HG03175 (cell line): ENCODE measurements at regions not wholly inside any gene's neighbourhood (a gene's known extent, or its start where the extent isn't known, plus 50 kb on each side); places are given as distances from the start of the nearest gene placed in this dataset.
A peak's percentile ranks its signal among the peaks of the same experiment; 100 is the strongest.

Experiments
- ATAC-seq: cut with Tn5 transposase; IDR thresholded peaks from one replicate; pipeline ENCODE4 v1.9.1; 2021; ENCODE audit warnings: mild to moderate bottlenecking, moderate library complexity; ENCODE audit not compliant: unreplicated experiment

DNA sequence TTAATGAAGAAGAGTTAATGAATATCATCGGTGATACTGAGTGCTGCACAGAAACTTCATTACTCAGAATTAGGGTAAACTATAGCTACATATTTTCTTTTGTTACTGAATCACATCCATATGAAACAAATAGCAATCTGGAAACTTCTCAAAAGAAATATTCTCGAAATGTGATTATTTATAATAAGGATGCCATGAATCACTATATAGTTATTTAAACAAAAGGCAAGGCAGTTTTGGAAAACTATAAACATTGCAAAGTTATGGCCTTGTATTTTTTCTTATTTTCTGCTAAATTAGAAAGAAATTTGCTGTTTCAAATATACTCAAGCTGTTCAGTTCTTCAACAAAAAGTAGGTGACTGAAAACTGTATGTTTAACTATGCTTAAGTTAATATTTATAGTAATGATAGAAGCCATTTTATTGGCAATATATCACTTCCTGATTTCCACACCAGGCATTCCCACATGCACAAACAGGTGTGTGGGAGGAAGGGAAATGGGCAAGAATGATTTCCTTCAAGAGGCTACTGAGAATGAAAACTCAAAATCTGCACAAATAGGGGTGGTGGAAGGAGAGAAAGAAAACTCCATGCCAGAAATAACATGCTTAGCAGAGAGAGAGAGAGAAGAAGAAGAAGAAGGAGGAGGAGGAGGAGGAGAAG lies 74.5 kb upstream of the FRY start:
- no peak for ATAC-seq

DNA sequence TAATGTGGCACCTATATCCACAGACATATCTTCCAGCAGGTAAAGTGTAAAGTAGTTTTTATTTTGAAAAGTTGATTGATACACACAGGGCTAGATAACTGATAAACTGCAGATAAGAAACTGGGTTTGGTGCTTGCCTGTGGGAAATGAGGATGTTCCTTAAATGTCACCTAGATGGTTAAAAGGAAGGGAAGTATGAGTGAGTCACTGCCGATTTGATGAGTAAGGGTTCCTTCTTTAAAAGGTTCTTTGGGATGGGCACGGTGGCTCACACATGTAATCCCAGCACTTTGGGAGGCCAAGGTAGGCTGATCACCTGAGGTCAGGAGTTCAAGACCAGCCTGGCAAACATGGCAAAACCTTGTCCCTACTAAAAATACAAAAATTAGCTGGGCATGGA lies 73.8 kb upstream of the FRY start:
- no peak for ATAC-seq

DNA sequence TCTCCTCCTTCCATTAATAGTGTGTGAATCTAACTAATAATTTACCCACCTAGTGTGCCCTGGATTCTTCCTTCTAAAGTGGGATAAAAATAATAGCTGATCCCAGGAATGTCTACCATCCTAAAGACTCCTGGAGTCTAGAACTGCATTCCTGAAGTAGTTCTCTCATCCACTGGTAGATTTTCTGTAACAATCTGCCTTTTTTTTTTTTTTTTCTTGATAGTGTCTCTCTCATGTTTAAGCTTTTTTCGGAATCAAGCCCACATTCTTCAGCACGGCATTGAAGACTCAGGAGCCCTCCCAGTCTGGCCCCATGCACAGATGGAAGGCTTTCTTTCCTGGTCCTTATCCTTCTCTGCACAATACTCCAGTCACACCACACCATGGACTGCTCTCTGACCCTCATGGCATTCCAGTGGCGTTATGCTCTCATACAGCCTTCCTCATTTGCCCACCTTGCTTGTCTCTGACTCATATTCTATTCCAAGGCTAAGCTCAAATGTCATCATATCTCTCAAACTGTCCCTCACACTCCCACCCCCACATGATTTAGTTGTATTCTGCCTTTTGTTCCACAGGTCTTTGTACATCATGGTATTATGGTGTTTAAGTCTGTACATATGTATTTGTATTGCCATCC lies 68.7 kb upstream of the FRY start:
- ATAC-seq = no peak

DNA sequence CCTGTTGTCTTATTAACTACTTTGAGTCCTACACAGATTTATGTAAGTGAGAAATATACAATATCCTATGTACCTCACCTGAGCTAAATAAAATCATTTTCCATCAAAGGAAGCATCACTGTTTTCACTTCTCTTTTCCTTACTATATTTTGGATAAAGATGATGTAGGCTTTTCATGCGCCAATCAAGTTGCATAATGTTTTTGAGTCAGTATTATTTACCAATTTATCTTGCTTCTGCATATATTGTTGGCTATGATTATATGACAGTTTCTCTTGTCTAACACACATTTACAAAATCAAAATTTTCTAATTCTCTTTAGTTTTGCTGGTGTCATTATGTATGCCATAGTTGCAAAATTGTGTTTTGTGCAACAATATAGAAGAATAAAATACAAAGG lies 67.9 kb upstream of the FRY start:
- no peak for ATAC-seq

DNA sequence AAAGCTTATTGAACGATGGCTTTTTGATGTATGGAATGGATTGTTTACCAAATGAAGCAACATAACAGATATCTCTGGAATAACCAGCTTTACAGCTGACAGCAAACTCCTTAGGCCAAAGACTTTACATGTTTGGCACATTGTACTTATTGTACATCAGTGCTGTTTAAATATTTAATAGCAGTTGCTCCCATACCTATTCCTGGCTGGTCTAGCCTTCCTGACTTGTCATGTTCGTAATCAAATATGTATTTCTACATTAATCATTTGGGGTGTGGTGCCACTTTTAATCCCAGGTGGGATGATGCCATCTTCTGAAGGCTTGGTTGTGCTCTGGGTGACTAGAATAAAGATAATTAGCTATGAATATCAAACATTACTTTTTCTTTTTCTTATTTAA lies 67.4 kb upstream of the FRY start:
- ATAC-seq = no peak

DNA sequence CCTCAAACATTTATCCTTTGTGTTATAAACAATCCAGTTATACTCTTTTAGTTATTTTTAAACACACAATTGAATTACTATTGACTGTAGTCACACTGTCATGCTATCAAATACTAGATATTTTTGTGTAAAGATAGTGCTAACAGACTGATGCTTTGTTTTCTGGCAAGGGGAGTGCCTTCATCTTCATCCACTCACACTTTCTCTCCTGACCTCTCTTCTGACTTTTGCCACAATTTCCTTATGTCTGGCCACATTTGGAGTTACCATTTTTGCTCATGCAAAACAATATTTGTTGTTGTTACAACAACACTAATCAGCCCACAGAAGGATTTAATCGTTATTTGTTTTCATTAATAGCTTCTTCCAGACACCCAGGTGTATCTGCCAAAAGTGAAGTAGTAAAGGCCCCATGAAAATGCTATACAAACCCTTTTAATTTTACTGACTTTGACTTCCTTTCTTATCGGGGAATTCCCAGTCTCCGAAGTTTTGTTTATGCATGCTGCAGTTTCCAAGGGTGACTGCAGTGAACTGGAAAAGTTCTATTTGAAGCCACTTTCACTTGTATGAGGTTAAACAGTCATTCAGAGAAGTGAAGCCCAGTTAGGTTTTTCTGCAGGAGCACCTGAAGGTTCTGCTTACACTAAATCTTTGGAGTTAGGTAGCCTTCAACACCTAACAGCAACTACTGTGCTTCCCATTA lies 66.1 kb upstream of the FRY start:
- ATAC-seq = peak; percentile 85

DNA sequence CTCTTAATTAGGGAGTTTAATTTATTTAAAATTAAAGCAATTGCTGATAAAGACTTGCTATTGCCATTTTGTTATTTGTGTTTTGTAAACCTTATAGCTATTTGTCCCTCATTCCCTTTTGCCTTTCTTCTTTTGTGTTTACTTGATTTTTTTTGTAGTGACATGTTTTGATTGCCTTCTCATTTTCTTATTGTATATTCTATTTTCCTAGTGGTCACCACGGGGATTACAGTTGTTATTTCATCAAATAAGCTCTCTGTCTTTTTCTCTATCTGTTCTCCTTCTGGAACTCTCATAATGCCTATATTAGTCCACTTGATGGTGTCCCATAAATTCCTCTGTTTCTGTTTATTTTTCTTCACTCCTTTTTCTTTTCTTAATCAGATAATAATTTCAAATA lies 64.4 kb upstream of the FRY start:
- no peak for ATAC-seq

DNA sequence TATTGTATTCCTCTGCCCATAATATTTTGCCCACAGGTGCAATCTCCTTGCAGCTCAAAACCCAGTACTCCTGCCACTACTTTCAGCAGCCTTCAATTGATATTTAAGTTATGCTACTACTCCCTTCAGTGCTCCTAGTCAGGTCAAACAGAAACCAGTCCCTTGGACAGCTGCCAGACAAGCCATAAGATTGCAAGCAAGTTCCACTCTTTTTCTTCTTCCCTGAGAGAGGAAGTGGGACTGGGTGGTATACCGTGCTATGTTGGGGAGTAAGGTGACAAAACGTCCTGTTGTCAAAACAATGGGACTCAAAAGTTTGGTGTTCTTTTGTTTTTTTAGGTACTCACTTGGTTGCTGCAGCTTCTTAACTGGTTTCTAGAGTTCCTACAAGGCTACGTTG lies 63.1 kb upstream of the FRY start:
- ATAC-seq = no peak

DNA sequence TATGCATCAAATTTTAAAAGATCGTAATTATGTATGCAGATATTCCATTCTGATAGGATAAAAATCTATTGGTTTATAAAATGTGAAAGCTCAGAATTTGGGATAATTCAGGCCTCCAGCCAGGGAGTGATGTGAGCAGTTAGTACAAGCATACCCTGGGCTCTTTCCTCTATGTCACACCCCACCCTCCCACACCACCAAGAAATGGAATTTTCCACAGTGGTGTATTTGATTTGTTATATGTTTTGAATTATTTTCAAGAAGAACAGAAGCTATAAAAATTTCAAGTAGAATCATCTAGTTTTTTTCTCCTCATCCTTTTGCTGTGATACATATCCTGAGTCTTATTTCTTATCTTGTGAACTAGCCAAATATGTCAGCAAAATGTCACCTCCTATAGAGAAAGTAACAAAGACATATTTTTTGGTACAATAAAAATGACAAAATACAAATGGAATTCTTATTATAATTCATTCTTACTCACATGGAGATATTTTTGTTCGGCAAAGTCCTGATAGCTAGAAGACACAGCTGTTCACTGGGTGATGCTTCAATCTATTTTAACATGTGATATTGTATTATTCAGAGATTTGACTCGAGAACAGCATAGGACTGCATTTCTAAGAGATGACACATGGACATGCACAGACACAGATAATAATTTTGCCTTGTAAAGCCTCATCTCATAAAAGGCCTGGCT lies 61.2 kb upstream of the FRY start:
- ATAC-seq = no peak

DNA sequence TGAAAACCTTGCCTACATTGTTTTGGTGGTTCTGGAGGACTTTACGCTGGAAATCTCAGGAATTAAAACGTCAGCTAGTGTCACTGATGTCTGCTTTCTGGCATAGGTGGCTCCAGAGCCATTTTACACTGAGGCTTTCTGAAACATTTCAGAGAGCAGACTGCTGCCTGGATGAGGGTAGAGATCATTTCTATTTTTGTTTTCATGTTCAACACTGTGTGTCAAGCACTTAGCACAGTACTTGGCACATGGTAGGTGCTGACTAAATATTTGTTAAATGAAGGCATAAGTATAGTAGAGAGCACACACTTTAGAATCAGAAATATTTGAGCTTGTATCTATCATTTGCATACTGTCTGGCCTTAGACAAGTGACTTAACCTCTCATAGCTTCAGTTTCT lies 59.1 kb upstream of the FRY start:
- no peak for ATAC-seq

DNA sequence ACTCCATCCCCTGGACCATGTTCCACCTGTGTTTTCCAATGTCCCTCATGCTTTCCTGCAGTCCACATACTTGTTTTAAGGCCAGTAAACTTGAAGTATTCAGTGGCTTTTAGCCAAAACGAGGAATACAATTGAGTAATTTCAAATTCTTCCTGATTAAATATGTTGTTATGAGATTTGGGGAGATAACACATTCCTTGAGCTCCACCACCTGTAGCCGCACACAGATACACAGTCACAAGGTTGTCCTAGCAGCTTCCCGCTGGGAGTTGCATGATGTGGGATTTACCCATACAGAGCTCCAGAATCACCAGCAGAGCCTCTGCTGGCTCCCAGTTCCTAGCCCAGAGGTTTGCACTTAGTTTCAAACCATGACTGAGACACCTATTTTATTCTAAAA lies 53.6 kb upstream of the FRY start:
- no peak for ATAC-seq

DNA sequence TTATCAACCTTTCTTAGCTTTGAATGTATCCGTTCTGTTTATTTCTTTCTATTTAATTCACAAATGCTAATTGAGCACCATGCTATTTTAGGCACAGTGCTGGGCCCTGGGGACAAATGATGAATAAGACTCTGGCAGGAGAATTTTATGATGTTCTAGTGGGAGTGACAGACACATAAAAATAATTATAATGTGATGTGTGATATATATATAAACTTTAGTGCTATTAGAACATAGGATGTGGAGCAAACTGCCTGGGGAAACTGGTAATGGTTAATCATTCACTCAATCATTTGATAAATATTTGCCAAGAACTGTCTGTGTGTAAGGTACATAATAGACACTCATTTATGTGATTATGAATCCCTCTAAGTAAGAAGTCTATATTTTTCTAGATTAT lies 50.7 kb upstream of the FRY start:
- no peak for ATAC-seq
